Astrocyte (in vitro differentiated cells and primary cell): ENCODE measurements at regions not wholly inside any gene's neighbourhood (a gene's known extent, or its start where the extent isn't known, plus 50 kb on each side); places are given as distances from the start of the nearest gene placed in this dataset.

Source experiments
- DNase-seq: peaks from one replicate; pipeline ENCODE4 v3.0.0-alpha.2; 2010; ENCODE audit warnings: low read depth
- FAIRE-seq: peaks from 2 replicates; lab custom pipeline; 2011; peaks lifted over from hg19 to GRCh38; lab: Jason Lieb, UNC
- H2AFZ ChIP-seq: 2 replicates; pipeline ENCODE4 v1.6.0; 2012; ENCODE audit warnings: low read depth, low read length, inconsistent platforms
- H3K27ac ChIP-seq: 2 replicates; pipeline ENCODE4 v1.5.1; 2011; ENCODE audit warnings: low read depth, low read length, inconsistent platforms
- H3K27me3 ChIP-seq: 2 replicates; pipeline ENCODE4 v1.6.0; 2011; ENCODE audit warnings: low read length, inconsistent platforms; ENCODE audit not compliant: insufficient read depth
- H3K36me3 ChIP-seq: 2 replicates; pipeline ENCODE4 v1.5.1; 2011; ENCODE audit warnings: low read length, inconsistent platforms; ENCODE audit not compliant: insufficient read depth
- H3K4me1 ChIP-seq: 2 replicates; pipeline ENCODE4 v1.5.1; 2011; ENCODE audit warnings: low read length, inconsistent platforms; ENCODE audit not compliant: insufficient read depth
- H3K4me2 ChIP-seq: 2 replicates; pipeline ENCODE4 v1.6.0; 2012; ENCODE audit warnings: low read length, inconsistent platforms
- H3K4me3 ChIP-seq: 2 replicates; pipeline ENCODE4 v1.5.1; 2011; ENCODE audit warnings: low read depth, mild to moderate bottlenecking, low read length, inconsistent platforms; ENCODE audit not compliant: insufficient read depth
- H3K79me2 ChIP-seq: 2 replicates; pipeline ENCODE4 v1.6.0; 2012; ENCODE audit warnings: mild to moderate bottlenecking, low read length, inconsistent platforms; ENCODE audit not compliant: insufficient read depth
- H3K9ac ChIP-seq: 2 replicates; pipeline ENCODE4 v1.6.0; 2012; ENCODE audit warnings: mild to moderate bottlenecking, low read length, inconsistent platforms
- H3K9me3 ChIP-seq: 2 replicates; pipeline ENCODE4 v1.5.1; 2012; ENCODE audit warnings: low read depth, mild to moderate bottlenecking, low read length, inconsistent platforms; ENCODE audit not compliant: insufficient read depth
- H4K20me1 ChIP-seq: 2 replicates; pipeline ENCODE4 v1.6.0; 2012; ENCODE audit warnings: low read length, inconsistent platforms; ENCODE audit not compliant: insufficient read depth
- H3K27ac Mint-ChIP-seq: one replicate; pipeline ENCODE4 v1.8.0; 2021; ENCODE audit warnings: mild to moderate bottlenecking, mixed read lengths; ENCODE audit not compliant: unreplicated experiment
- H3K27me3 Mint-ChIP-seq: one replicate; pipeline ENCODE4 v1.8.0; 2021; ENCODE audit warnings: low read depth, mixed read lengths; ENCODE audit not compliant: unreplicated experiment
- H3K36me3 Mint-ChIP-seq: one replicate; pipeline ENCODE4 v1.8.0; 2021; ENCODE audit warnings: low read depth, mixed read lengths; ENCODE audit not compliant: unreplicated experiment
- H3K4me1 Mint-ChIP-seq: one replicate; pipeline ENCODE4 v1.8.0; 2021; ENCODE audit warnings: low read depth, mixed read lengths; ENCODE audit not compliant: unreplicated experiment
- H3K4me3 Mint-ChIP-seq: one replicate; pipeline ENCODE4 v1.8.0; 2021; ENCODE audit warnings: mild to moderate bottlenecking, moderate library complexity, mixed read lengths; ENCODE audit not compliant: unreplicated experiment
- H3K9me3 Mint-ChIP-seq: one replicate; pipeline ENCODE4 v1.8.0; 2021; ENCODE audit warnings: mild to moderate bottlenecking, mixed read lengths; ENCODE audit not compliant: unreplicated experiment
- CTCF ChIP-seq: IDR thresholded peaks from 2 replicates; pipeline ENCODE4 v1.5.1; 2011; ENCODE audit warnings: low read depth, mild to moderate bottlenecking, inconsistent platforms, low read length, moderate library complexity; ENCODE audit not compliant: insufficient read depth
- EZH2 ChIP-seq: IDR thresholded peaks from 2 replicates; pipeline ENCODE4 v1.6.1; 2012; ENCODE audit warnings: mild to moderate bottlenecking, low read length, inconsistent platforms; ENCODE audit not compliant: insufficient read depth

GRCh38 chr2:9694661-9695234 is 64.0 kb upstream of the YWHAQ start:
- Histone ChIP-seq H4K20me1 (no peaks in the 10 kb centered on the region), H3K4me2 (no peak overlapping the region), H3K9me3 (no peaks in the 10 kb centered on the region), H3K27me3 (no peaks in the 10 kb centered on the region), H3K9ac (no peak overlapping the region), H3K27ac (no peak overlapping the region), H3K4me1 (peaks cover 19% of the 10 kb centered on the region), H2AFZ (no peak overlapping the region), H3K4me3 (no peak overlapping the region), H3K36me3 (no peaks in the 10 kb centered on the region), H3K79me2 (no peaks in the 10 kb centered on the region)
- no peak overlapping the region for H3K4me3 Mint-ChIP-seq
- no peaks in the 10 kb centered on the region for H3K9me3 Mint-ChIP-seq
- DNase-seq (no peak), FAIRE-seq (no peak)
- TF ChIP-seq CTCF (no peak), EZH2 (no peak)
- peaks cover 7% of the 10 kb centered on the region for H3K4me1 Mint-ChIP-seq
- no peak overlapping the region for H3K27ac Mint-ChIP-seq
- no peaks in the 10 kb centered on the region for H3K36me3 Mint-ChIP-seq
- peaks cover 9% of the 10 kb centered on the region for H3K27me3 Mint-ChIP-seq

DNA sequence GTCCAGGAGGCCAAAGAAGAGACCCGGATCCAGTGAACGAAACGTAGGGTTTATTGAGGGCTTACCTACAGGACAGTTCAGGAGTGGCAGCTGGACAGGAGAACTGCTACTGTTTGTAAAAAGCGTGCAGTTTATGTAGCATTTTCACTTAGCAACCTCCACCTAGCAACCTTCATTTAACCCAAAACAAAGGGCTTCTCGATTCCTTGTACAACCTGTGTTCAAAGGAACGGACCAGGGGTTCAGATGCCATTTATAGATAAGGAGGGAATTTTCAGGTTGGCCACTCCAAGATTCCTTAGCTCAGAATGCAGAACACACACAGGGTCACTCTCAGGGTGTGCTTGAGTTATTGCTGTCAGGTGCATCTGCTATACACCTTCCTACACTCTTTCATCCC is 65.1 kb upstream of the YWHAQ start:
- no peak for TF ChIP-seq CTCF
- no peak for TF ChIP-seq EZH2
- no peaks in the 10 kb centered on the region for H3K36me3 ChIP-seq
- no peaks in the 10 kb centered on the region for H4K20me1 ChIP-seq
- H3K4me2 ChIP-seq = no peak overlapping the region
- H3K27me3 Mint-ChIP-seq = peaks cover 6% of the 10 kb centered on the region
- H3K4me1 ChIP-seq = peaks cover 21% of the 10 kb centered on the region
- H3K4me1 Mint-ChIP-seq = peaks cover 11% of the 10 kb centered on the region
- H3K9me3 ChIP-seq = no peaks in the 10 kb centered on the region
- H3K36me3 Mint-ChIP-seq = no peaks in the 10 kb centered on the region
- no peaks in the 10 kb centered on the region for H3K79me2 ChIP-seq
- H2AFZ ChIP-seq = no peak overlapping the region
- no peak overlapping the region for H3K27ac ChIP-seq
- H3K4me3 Mint-ChIP-seq = no peak overlapping the region
- H3K27ac Mint-ChIP-seq = no peak overlapping the region
- FAIRE-seq (no peak), DNase-seq (no peak)
- H3K27me3 ChIP-seq = no peaks in the 10 kb centered on the region
- H3K9me3 Mint-ChIP-seq = no peaks in the 10 kb centered on the region
- no peak overlapping the region for H3K9ac ChIP-seq
- H3K4me3 ChIP-seq = no peak overlapping the region

GRCh38 chr2:9696731-9697130 is 65.9 kb upstream of the YWHAQ start:
- peaks cover 21% of the 10 kb centered on the region for H3K4me1 ChIP-seq
- H3K9ac ChIP-seq = no peak overlapping the region
- H3K4me3 Mint-ChIP-seq = no peak overlapping the region
- no peaks in the 10 kb centered on the region for H3K36me3 ChIP-seq
- peaks cover 6% of the 10 kb centered on the region for H3K27me3 Mint-ChIP-seq
- peaks cover 4% of the 10 kb centered on the region for H3K9me3 Mint-ChIP-seq
- H3K79me2 ChIP-seq = no peaks in the 10 kb centered on the region
- no peak overlapping the region for H3K4me2 ChIP-seq
- no peak overlapping the region for H2AFZ ChIP-seq
- H3K27ac Mint-ChIP-seq = no peak overlapping the region
- peaks cover 11% of the 10 kb centered on the region for H3K4me1 Mint-ChIP-seq
- no peaks in the 10 kb centered on the region for H3K27me3 ChIP-seq
- H3K9me3 ChIP-seq = no peaks in the 10 kb centered on the region
- H3K27ac ChIP-seq = no peak overlapping the region
- FAIRE-seq = no peak
- no peak overlapping the region for H3K4me3 ChIP-seq
- no peak for TF ChIP-seq EZH2
- TF ChIP-seq CTCF = no peak
- no peaks in the 10 kb centered on the region for H3K36me3 Mint-ChIP-seq
- no peak for DNase-seq
- H4K20me1 ChIP-seq = no peaks in the 10 kb centered on the region
